Right kidney (tissue), 1 donor: ENCODE measurements at regions not wholly inside any gene's neighbourhood (a gene's known extent, or its start where the extent isn't known, plus 50 kb on each side); places are given as distances from the start of the nearest gene placed in this dataset.

Source experiments
- DNase-seq: peaks from one replicate; pipeline ENCODE4 v3.0.0-alpha.2; 2016

DNA sequence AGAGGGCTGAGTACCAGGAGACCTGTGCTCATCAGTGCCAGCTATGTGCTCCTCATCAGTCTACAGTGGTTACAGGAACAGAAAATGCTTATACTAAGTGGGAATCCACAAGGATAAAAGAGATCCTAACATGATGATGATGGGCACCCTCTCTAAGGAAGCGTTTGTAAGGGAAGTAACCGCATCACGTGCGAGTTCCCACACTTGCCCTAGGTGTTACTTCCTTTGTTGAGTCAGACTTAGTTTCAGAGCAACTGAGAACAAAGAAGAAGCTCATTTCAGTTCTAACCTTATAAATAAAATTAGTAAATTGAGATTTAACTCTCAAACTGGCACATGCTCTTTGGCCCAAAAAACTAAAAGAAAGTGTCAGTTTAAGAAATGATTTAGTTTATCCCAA, 956.4 kb upstream of the TMEM132C start:
- DNase-seq: no peak

DNA sequence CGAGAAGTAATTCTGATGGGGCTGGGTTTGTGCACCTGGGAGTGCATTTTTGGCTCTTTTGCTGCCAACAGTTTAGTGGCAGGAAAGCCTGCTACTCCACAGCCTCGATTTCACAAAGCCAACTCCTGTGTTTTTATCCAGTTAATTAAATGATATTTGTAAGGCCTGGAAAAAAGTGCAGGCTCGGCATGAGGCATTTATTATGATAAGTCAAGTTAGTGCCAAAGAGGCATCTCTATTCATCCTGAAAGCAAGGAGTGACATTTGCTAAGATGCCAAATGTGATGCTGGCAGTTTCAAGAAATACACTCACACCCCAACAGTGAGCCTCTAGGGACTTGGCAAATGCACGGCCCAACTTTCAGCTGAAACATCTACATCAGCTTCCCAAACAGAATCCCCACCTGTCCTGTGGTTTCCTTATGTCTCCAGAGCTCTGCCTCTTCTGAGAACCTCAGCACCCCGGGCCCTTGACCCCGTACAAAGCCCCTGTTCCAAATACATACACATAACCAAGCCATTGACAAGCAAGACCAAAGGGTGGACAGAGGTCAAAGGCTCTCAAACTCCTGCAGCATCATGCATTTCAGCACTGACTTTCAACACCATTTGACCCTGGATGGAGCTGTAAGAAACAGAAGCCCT, 955.1 kb upstream of the TMEM132C start:
- DNase-seq: no peak

DNA sequence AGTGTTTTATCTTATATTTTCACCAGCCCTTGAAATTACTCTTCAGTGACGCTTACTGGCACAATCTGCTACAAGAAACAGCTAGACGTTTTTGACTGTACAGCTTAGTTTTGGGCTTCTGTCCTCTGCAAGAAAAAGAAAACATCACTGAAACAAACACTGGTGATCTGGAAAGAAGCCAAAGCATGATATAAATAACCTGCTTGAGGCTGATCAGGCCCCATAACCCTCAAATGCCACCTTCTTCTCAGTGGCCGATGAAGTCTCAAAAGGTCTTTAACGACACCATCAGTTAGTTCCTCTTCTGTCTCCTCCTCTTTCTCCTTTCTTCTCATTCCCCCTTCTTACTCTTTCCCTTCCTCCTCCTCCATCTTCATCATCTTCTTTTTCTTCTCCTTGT, 942.3 kb upstream of the TMEM132C start:
- DNase-seq: no peak

DNA sequence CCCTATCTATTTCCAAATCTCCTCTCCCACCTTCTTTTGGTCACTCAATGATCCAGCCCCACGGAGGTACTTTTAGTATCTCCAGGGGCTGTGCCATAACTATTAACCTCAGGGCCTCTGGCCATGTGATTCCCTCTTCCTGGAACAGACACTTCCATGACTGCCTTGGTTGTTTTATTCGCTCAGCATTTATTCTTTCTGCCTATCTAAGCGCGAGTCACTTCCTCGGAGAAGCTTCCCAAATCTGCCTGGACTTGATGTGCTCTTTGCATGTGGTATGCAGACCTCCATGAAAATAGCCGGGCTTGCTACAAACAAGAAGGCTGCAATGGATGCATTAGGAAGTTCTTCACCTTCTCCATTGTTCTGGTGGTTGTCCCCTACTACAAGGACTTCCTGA, 939.0 kb upstream of the TMEM132C start:
- DNase-seq: no peak

DNA sequence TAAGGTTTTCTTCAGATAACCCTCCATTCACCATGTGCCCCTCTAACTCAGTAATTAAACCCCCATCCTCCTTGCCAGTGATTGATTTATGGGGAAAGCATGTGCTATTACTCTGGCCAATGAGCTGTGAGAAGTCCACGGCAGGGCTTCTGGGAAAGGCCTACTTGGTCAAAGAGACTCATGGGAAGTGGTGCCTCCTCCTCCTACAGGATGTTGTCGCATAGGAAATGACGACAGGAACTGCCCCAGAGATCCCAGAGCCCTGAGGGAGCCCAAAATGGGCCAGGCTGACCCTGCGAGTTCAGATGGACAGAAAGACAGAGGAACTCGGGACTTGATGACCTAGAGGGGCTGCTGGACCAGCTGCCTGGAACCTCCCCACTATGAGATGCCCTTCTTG, 938.1 kb upstream of the TMEM132C start:
- no peak for DNase-seq

DNA sequence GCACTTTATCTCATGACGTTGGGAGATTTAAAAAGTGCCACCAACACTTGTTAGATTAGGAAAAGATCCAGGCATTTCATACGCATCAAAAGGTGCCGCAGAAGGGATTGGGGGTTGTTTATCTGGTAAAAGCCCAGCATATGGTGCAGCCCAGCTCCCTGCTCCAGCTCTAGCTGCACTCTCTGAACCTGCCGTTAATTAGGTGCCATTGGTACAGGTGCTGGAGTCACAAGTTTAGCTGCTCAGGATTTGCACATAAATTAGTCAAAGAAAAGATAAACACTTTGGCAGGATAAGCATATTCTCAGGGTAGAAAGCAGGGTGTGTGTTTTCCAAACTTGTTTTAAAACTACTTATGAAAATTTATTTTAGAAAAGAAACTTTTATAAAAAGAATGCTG, 932.6 kb upstream of the TMEM132C start:
- no peak for DNase-seq

DNA sequence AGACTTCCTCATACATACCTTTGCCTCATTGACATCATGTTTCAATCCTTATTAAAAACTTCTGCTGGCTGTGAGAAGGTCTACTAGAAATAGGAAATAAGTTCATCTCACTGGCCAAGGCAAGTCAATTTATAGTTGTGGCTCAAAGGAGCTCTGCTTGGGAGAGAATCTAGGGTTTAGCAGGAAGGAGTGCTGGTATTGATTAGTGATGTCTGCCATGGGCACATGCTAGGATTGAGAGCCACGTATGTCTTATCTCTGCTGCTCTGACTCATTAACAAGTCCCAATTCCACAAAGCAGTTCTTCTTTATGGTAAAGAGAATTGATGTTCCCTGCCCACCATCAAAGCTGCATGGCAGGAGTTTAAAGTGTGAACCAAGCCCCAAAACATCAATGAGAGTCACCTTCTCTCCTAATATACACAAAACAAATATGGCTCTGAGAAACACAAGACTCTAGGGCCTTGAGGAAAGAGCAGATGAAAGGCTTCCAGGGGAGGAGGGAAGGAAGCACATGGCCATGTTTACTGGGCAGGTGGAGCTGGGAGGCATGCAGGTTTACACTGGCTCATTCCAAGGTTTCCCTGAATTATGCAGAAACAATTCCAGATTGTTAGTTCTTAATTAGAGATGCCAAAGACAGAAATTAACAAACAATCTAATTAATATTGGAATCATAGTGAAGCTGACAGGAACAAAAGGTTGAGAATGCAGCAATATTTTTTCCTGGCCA, 931.9 kb upstream of the TMEM132C start:
- no peak for DNase-seq

DNA sequence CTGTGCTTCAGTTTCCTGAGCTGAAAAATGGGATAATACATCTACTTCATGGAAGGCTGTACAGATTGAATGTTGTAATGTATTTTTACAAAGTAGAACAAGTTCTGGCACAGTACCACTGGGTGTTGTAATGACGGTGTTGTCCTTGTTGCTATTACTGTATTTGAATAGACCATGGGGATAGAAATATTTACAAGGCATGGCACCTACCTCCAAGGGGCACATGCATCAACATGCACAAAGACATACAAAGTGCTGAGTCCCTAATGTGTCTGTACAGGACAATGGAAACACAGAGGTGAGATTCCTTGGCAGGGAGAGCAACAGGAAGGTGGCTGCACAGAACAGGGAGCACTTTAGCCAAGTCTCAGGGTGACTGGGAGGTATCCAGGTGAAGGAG, 930.6 kb upstream of the TMEM132C start:
- no peak for DNase-seq

DNA sequence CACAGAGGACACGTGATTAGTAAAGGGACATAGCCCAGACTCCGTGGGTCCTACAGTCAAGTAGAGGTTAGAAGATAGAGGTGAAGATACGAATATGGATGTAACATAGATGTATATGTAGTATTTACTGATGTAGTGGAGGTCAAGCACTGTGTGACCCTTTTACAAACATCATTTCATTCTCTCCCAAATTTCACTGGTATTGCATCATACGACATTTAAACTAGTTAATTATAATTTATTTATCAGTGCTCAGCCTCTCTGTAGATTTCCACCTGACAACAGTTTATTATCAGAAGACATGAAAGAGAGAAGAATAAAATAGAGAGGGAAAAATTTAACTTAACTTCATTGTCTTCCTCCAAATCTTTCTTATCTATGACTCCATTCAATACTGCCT, 927.9 kb upstream of the TMEM132C start:
- DNase-seq: no peak

DNA sequence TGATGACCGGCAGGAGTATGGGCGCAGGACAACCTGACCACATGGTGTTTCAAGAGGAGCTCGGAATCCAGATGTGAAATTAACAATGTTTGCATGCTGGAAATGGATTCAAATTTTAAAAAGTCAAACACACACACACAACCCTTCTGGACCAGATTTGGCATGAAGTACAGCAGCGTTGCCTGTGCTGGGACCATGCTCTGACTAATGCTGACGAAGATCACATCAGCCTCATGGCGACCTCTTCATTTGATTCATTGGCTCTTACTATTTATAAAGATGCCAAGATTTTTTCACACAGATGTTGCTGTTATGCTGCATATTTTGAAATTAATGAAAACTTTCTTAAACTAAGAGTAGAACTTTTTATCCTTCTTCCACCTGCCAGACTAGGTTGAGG, 926.6 kb upstream of the TMEM132C start:
- DNase-seq: no peak

DNA sequence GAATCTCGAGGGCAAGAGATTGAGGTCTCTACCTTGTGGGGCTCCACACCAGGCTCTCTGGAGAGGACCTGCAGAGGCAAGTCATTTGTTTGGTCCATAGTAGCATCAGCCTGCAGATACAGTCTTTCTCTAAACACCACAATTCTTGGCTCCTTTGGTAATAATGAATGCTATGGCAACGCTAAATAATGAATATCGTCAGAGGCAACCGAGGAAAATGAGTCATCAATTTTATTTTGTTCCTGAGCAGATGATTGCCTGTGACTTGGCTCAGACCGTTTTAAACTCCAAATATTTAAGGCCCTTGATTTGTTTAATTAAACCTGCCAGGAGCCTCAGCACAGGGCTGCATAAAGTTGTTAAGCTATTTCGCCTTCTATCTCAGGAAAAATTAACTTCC, 924.1 kb upstream of the TMEM132C start:
- no peak for DNase-seq

DNA sequence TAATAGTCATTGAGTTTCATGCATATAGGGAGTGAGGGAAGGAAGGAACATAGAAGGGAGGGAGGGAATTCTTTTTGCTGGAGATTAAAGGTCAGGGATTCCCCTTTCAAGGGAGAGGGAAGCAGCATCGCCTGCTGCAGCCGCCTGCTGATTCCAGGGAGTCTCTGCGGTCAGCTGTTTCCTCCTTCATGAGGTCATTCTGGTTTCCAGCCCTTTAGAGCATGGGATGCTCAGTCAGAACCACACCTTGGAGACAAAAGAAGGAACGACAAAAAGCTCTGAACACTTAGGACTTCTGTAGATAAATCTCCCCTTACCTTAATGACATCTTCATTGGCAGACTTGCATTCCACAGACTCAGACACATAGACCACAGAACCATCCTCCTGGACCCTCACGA, 923.0 kb upstream of the TMEM132C start:
- no peak for DNase-seq

DNA sequence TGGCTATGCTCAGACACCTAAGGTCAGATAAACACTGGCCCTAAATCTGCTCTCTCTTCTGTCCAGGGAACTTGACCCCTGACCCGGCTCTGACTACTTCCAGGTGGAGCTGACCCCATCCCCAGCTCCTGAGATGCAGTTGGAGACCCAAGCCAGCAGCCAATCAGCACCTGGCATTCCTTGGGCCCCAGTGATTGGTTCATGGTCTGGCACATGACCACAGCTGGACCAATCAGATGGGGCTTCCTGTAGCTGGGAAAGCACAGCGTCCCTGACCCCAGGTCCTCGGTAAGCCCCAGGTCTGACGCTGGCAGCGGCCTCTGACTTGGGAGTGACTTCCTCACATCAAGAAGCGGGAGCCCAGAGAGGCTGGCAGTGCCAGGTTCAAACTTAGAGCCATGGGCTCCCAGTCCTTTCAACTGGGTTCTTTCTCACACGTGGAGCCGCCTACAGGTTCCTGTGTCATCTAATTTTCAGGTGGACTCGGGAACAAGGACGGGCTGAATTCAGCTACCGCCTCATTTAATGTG, 915.4 kb upstream of the TMEM132C start:
- no peak for DNase-seq

DNA sequence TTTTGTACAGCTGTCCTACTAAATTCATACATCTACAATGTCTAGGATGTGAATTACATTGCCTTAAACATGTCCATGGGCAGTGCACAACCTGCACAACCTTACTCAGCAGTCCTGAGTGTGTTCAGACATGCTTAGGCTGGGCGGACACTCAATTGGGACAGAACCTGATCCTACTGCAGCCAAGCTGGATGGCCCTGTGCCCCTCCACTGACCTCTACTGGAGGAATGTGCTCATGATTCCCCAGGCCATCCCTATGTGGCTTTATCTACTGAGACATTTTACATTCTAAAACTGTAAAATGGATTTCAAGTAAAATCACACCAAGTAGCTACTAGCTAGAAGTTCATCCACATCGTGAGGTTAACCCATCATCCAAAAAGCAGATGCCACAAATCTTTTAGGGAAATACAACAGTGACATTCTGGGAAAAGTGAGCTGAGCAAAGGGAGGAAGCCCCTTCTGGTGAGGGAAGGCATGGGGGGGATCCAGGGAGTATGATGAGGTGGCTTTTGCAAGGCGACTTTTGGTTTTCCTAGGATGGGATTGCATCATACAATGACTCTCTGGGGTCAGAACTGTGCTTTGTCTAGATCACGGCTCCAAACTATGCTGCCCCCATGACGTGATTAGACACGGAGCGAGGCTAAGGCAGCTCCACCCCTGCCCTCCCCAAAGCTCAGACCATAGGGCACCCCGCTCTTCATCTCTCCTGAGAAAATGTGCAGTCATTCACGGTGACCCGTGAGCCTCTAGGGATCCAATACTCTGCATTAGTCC, 911.7 kb upstream of the TMEM132C start:
- DNase-seq: no peak

DNA sequence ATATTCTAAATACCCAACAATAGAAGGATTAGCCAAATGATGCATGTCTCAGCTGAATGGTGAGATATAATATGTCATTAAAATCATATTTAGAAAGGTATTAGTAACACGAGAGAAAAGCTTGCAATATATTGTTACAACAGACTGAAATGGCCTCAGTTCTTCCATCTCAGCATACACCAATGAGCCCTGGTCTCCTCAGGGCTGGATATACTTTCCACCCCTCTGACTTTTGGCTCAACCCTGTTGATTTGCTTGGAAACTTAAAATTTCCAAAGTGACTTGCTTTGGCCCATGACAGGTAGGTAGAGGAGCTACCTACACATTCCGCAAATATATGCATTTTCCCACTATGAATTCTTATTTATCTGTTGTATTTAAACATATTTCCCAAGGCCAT, 908.1 kb upstream of the TMEM132C start:
- no peak for DNase-seq

DNA sequence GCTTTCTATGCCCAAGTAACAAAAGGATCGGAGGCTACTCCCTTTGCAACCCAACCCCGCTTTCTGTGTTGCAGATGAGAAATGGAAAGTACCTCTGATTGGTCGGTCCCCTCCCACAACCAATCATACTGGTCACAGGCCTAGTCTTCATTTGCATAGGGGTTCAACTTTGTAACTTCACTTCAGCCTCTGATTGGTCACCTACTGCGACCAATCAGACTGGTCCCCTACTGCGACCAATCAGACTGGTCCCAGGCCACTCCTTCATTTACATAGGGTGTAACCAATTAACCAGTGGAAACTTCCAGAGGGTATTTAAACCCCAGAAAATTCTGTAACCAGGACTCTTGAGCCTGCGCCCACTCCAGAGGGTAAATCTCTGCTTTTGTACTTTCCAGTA, 906.4 kb upstream of the TMEM132C start:
- DNase-seq: no peak

DNA sequence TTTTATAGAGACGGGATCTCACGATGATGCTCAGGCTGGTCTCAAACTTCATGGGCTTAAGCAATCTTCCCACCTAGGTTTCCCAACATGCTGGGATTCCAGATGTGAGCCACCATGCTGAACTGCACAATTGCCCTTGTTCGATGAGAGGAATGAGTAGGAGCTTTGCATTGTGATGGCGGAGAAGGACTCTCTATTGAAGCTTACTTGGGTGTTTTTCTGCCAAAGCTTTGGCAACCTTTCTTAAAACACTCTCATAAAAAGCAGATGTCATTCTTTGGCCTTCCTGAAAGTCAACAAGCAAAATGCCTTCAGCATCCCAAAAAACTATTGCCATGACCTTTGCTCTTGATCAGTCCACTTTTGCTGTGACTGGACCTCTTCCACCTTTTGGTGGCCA, 904.8 kb upstream of the TMEM132C start:
- no peak for DNase-seq

DNA sequence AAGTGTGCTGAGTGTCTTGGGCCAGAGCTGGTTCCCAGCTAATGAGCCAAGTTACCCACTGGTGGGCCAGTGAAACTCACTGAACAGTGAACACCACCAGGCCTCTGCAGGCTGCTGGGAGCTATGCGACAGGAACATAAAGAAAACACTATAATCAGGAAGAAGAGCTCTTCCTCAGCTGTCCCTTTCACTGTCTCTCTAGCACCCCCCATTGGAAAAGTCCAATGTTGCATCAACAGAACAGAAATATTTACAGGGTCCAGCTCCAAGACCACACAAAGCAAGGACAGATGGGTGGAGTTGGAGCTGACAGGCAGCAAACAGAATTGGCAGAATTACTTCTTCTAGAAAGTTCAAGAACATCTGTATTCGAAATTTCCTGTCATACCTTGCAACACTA, 903.6 kb upstream of the TMEM132C start:
- DNase-seq: no peak

DNA sequence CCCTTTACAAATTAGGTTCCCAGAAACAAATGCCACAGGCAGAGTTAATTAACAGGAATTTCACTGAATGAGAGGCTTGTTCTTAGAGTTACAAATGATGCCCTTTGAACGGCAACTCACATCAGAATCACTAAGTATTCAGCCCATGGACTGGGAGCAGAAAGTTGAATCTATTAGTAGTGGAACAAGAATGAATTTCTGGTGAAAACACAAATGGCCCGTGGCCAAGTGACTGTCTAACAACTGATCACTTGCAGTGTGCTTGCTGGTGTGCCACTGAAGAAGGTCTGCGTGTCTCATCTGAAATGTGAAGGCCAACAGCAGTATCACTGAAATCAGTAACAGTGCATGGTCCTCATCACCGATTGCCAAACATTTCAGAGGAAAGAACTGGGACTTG, 893.4 kb upstream of the TMEM132C start:
- no peak for DNase-seq

DNA sequence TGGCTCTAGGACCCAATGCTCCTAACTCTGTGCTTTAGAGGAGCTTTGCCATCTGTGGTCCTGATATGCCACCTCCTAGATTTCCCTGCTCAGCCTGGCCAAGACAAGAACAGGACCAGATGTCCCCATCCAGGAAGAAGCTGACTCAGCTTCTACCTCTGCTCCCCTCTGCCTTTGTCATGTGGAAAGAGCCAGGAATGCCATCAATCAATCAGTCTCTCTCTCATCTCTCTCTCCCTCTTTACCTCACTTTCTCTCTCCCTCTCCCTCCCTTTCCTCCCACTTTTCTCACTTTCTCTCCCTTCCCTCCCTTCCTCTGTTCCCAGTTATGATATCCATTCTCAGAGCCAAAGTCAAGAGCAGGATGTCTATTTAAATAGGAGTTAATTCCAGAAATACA, 892.5 kb upstream of the TMEM132C start:
- no peak for DNase-seq

DNA sequence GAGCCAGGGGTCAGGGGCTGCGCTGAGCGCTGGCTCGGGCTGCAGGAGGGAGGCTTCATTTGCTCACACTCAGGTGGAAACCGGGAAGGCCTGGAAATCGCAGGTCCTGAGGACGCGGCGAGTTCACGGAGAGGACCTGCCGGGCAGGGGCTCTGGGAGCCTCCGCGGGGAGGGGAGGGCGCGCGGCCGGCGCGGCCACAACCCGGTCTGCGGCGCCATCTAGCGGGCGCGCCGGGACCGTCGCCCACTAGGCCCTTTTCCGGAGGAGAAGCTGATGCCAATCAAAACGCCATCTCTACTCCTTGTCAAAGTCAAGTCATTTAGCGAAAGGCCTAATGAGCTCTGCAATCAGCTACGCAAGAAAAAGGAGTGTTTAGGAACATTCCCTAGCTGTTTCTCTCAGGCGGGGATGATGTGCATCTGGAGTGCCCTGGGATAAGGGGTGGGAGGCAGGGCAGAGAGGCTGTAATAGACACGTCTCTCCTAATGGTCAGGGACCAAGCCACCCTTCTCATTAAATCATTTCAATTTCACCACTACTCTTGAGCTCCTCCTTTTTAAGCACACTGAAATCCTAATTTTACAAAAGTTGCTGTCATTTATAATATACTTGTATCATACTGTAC, 885.8 kb upstream of the TMEM132C start:
- peak; percentile 61 for DNase-seq

DNA sequence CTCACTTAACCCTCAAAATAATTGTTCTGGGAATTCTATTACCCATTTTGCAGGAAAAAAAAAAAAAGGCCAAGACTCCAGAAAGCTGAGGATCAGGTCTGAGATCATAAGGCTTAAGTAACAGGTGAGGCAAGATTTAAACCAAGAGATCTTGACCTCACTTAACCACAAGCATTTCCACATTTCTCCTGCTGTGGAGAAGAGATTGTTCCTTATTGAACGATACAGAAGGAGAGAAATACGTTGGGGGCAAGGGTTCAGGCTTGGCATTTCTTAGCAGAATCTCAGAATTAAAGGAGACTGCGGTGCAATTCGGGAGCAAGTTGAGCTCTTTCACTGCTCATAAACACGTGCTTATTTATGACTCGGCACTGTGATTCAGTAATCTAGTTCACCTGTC, 885.3 kb upstream of the TMEM132C start:
- no peak for DNase-seq

DNA sequence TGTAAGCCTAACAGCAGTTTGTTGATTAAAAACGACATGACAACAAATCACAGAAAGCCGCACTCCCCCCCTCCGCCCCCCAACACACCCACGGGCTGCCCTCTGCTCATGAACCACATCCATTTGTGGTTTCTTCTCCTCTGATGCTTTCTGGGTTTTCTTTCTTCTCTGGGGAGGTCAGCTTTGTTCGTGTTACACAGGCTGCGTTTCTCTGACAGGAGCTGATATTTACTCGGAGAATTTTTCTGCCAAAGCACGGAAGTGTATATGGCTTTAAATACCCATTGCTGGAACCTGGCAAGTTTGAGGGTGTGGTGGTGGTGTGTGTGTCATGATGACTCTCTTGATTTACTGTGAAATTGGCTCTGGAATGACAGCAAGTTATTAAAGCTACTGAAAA, 883.7 kb upstream of the TMEM132C start:
- no peak for DNase-seq
